ENCODE measurements at regions not wholly inside any gene's neighbourhood (a gene's known extent, or its start where the extent isn't known, plus 50 kb on each side); places are given as distances from the start of the nearest gene placed in this dataset.

- no peak for TF ChIP-seq CTCF (IDR thresholded peaks at IDR 0.05; ENCODE audit: insufficient read depth, low read depth, low read length)
- no peak for DNase-seq (ENCODE audit: low read depth)
Measured at GRCh38 chr16:6131526-6132050, 1034.0 kb upstream of the EEF2KMT start.

GRCh38 chr16:6125483-6126259, 1028.1 kb upstream of the EEF2KMT start:
- H3K4me3 ChIP-seq (ENCODE audit: low read depth, low read length): no peak overlapping the region
- DNase-seq (ENCODE audit: low read depth): no peak
- TF ChIP-seq CTCF (IDR thresholded peaks at IDR 0.05; ENCODE audit: insufficient read depth, low read depth, low read length): no peak

More at GRCh38 chr16:6131526-6132050, 1034.0 kb upstream of the EEF2KMT start:
- H3K4me3 ChIP-seq (ENCODE audit: low read depth, low read length): no peak overlapping the region

- TF ChIP-seq CTCF (IDR thresholded peaks at IDR 0.05; ENCODE audit: insufficient read depth, low read depth, low read length): no peak
- DNase-seq (ENCODE audit: low read depth): no peak
- no peak overlapping the region for H3K4me3 ChIP-seq (ENCODE audit: low read depth, low read length)
Measured at GRCh38 chr16:6124136-6124535, 1026.5 kb upstream of the EEF2KMT start.

DNA sequence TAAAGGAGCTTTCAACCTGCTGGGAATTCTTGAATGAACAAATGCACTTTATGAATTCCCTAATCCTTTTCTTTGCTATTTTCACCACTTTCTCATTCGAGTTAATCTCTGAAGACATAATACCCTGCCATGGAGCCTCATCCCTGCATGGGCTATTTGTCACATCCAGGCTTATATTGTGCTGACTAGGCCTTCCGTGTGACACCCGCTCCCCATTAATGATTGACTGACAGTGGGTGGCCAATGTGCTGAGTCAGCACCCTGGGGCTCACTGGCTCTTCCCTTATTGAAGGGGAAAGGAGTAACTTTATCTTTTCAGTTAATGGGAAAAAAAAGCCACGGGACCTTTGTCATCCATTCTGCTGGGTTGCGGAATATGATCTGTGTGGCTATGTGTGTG, 1024.8 kb upstream of the EEF2KMT start:
- no peak for TF ChIP-seq CTCF (IDR thresholded peaks at IDR 0.05; ENCODE audit: insufficient read depth, low read depth, low read length)
- no peak overlapping the region for H3K4me3 ChIP-seq (ENCODE audit: low read depth, low read length)
- DNase-seq (ENCODE audit: low read depth): no peak

GRCh38 chr16:6114691-6115090, 1017.1 kb upstream of the EEF2KMT start:
- no peak overlapping the region for H3K4me3 ChIP-seq (ENCODE audit: low read depth, low read length)
- DNase-seq (ENCODE audit: low read depth): no peak
- no peak for TF ChIP-seq CTCF (IDR thresholded peaks at IDR 0.05; ENCODE audit: insufficient read depth, low read depth, low read length)

DNA sequence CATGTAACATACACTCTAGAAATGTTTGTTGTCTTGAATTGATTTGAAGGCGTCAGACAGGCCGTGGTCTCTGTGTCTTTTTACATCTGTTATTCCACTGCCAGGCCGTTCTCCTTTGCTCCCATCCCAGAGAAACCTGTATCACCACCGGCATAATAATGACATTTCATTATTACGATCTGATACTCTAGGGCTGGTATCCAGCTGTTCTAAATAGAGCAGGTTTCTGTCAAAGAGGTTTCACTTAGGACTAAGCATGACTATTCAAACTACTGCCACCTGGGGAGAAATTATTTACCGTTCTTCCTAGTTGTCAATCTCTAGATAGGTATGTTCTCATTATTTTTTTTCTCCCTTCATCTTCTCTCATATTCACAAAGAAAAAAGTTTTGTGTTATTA, 1016.2 kb upstream of the EEF2KMT start:
- DNase-seq (ENCODE audit: low read depth): no peak
- H3K4me3 ChIP-seq (ENCODE audit: low read depth, low read length): no peak overlapping the region
- no peak for TF ChIP-seq CTCF (IDR thresholded peaks at IDR 0.05; ENCODE audit: insufficient read depth, low read depth, low read length)

Measured in fibroblast of villous mesenchyme (primary cell).